ENCODE measurements at regions not wholly inside any gene's neighbourhood (a gene's known extent, or its start where the extent isn't known, plus 50 kb on each side); places are given as distances from the start of the nearest gene placed in this dataset.

DNA sequence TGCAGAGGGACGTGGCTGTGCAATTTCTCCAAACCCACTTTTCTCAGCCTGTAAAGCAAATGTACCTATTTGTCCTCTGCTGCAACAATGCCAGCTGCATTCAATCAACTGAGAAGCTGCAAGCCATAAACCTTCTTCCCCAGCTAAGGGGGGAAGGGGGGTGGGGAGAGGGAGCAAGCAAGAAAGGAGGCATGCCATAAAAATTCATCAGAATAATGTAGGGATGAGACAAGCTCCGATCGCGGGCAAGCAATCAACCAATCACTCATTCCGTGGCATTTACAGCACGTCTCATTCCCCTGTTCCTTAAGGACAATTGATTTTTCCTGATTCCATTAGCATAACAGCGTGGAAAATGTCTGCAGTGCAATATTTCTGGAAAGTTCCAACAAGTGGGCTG lies 144.8 kb downstream of the DMRTA2 start:
- ATAC-seq = no peak
- H3K9me3 Mint-ChIP-seq = peaks cover 3 to 4% of the 10 kb centered on the region in 2 donors
- intact Hi-C loops (cut with micrococcal nuclease) = no loop called here

DNA sequence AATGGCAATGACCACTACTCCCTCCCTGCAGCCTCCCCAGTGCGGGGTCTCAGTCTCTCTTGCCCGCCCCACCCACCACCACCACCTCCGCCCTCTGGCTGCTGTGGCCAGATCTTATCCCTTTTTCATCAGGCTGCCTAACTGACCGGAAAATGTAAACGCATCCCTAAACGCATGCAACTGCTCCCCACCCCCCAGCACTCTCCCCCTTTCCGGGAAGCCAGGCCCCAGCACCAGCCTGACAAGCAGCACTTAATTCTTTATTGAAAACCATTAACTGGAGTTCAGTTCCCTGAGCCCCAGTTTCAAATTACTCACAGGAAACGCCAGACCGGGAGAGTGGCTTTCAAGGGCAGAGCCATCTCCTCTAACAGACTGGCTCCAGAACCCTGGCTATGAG lies 147.7 kb downstream of the DMRTA2 start:
- Mint-ChIP-seq H3K9me3 (peaks cover 2 to 4% of the 10 kb centered on the region in 2 donors), H3K36me3 (no peaks in the 10 kb centered on the region), H3K4me1 (no peaks in the 10 kb centered on the region), H3K27ac (no peak overlapping the region), H3K27me3 (ENCODE audit: low read depth in 2 of 2) (peaks cover 26 to 30% of the 10 kb centered on the region in 2 donors), H3K4me3 (no peak overlapping the region)
- no peaks in the 10 kb centered on the region for H3K9me3 ChIP-seq (ENCODE audit: control insufficient read depth, insufficient read depth, low read length)
- H3K36me3 ChIP-seq (ENCODE audit: control insufficient read depth, insufficient read depth, low read length) = no peaks in the 10 kb centered on the region
- H3K4me3 ChIP-seq (ENCODE audit: low read length) = no peak overlapping the region
- no peak for ATAC-seq
- 36% methylated on average over 9 of the region's 9 CpGs for WGBS (ENCODE audit: insufficient coverage)
- intact Hi-C loops (cut with micrococcal nuclease) = no loop called here
- TF ChIP-seq, protein P1, sequence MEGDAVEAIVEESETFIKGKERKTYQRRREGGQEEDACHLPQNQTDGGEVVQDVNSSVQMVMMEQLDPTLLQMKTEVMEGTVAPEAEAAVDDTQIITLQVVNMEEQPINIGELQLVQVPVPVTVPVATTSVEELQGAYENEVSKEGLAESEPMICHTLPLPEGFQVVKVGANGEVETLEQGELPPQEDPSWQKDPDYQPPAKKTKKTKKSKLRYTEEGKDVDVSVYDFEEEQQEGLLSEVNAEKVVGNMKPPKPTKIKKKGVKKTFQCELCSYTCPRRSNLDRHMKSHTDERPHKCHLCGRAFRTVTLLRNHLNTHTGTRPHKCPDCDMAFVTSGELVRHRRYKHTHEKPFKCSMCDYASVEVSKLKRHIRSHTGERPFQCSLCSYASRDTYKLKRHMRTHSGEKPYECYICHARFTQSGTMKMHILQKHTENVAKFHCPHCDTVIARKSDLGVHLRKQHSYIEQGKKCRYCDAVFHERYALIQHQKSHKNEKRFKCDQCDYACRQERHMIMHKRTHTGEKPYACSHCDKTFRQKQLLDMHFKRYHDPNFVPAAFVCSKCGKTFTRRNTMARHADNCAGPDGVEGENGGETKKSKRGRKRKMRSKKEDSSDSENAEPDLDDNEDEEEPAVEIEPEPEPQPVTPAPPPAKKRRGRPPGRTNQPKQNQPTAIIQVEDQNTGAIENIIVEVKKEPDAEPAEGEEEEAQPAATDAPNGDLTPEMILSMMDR (IDR thresholded peaks at IDR 0.05) = no peak
- H3K27ac ChIP-seq (ENCODE audit: low read length) = no peak overlapping the region
- no peaks in the 10 kb centered on the region for H3K4me1 ChIP-seq (ENCODE audit: control insufficient read depth, insufficient read depth, low read length)
- DNase-seq = no peak
- H3K27me3 ChIP-seq (ENCODE audit: control insufficient read depth, insufficient read depth, low read length) = no peaks in the 10 kb centered on the region

More for the DNA sequence above, 144.8 kb downstream of the DMRTA2 start:
- no peak overlapping the region for H3K27ac Mint-ChIP-seq
- Histone ChIP-seq H3K4me1 (ENCODE audit: control insufficient read depth, insufficient read depth, low read length) (no peaks in the 10 kb centered on the region), H3K27ac (ENCODE audit: low read length) (no peak overlapping the region), H3K36me3 (ENCODE audit: control insufficient read depth, insufficient read depth, low read length) (no peaks in the 10 kb centered on the region), H3K4me3 (ENCODE audit: low read length) (no peak overlapping the region), H3K9me3 (ENCODE audit: control insufficient read depth, insufficient read depth, low read length) (no peaks in the 10 kb centered on the region), H3K27me3 (ENCODE audit: control insufficient read depth, insufficient read depth, low read length) (no peaks in the 10 kb centered on the region)
- 21% methylated on average over 7 of the region's 7 CpGs for WGBS (ENCODE audit: insufficient coverage)
- no peak for DNase-seq
- peaks cover 21% of the 10 kb centered on the region in 2 donors for H3K27me3 Mint-ChIP-seq (ENCODE audit: low read depth in 2 of 2)
- no peaks in the 10 kb centered on the region for H3K4me1 Mint-ChIP-seq
- TF ChIP-seq, protein P1 (IDR thresholded peaks at IDR 0.05) = no peak
- no peak overlapping the region for H3K4me3 Mint-ChIP-seq
- no peaks in the 10 kb centered on the region for H3K36me3 Mint-ChIP-seq

DNA sequence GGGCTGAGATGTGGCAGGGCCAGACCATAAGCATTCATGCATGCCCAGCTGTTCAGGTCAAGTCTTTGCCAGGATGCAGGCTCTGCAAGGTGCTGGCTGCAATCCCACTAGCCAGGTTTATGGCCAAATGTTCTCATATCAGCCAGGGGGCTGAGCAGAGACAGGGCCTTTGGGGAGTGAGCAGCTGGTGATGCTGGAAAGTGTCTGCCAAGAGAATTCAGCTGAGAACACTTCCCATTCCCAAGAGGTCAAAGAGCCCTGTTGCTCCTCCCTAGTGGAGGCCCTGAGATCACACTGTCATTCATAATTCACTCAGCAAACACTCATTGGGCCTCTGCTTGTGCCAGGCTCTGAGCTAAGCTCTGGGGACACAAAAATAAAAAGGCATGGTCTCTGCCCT lies 150.3 kb downstream of the DMRTA2 start:
- Mint-ChIP-seq H3K9me3 (no peaks in the 10 kb centered on the region), H3K4me3 (no peak overlapping the region), H3K27me3 (ENCODE audit: low read depth in 2 of 2) (peaks cover 18 to 29% of the 10 kb centered on the region in 2 donors), H3K27ac (no peak overlapping the region), H3K36me3 (no peaks in the 10 kb centered on the region), H3K4me1 (no peaks in the 10 kb centered on the region)
- ATAC-seq (no peak), DNase-seq (no peak)
- TF ChIP-seq, protein P1 (IDR thresholded peaks at IDR 0.05) = no peak
- Histone ChIP-seq H3K4me3 (ENCODE audit: low read length) (no peak overlapping the region), H3K9me3 (ENCODE audit: control insufficient read depth, insufficient read depth, low read length) (no peaks in the 10 kb centered on the region), H3K4me1 (ENCODE audit: control insufficient read depth, insufficient read depth, low read length) (no peaks in the 10 kb centered on the region), H3K27ac (ENCODE audit: low read length) (no peak overlapping the region), H3K27me3 (ENCODE audit: control insufficient read depth, insufficient read depth, low read length) (no peaks in the 10 kb centered on the region), H3K36me3 (ENCODE audit: control insufficient read depth, insufficient read depth, low read length) (no peaks in the 10 kb centered on the region)
- intact Hi-C loops (cut with micrococcal nuclease) = no loop called here

DNA sequence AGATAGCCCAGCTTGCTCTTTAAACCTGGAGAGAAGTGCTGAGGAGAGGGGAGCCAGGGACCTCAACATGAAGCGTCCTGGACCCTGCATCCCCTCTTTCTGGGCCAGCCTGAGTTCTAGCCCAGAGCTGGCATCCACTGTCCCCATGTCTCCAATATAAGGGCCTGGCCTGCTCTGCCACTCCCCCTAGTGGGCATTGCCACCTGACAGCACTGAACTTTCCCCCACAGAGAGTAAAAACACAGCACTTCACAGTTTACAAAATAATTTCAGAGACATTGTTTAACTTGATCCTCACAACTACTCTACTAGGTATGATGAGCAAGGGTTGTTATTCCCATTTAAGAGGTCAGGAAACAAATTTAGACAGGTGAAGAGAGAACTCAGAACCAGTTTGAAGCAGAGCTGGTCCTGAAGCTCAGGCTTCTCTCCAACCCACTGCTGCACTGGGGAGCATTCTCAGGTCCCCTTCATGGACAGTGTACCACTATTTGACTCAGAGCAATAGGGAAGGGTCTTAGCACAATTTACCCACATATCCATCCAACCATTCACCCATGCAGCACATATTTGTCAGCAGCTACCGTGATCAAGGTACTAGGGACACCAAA lies 151.2 kb downstream of the DMRTA2 start:
- Mint-ChIP-seq H3K9me3 (no peaks in the 10 kb centered on the region), H3K4me3 (no peak overlapping the region), H3K27ac (no peak overlapping the region), H3K4me1 (no peaks in the 10 kb centered on the region), H3K27me3 (ENCODE audit: low read depth in 2 of 2) (peaks cover 18 to 29% of the 10 kb centered on the region in 2 donors), H3K36me3 (no peaks in the 10 kb centered on the region)
- Histone ChIP-seq H3K27ac (ENCODE audit: low read length) (no peak overlapping the region), H3K9me3 (ENCODE audit: control insufficient read depth, insufficient read depth, low read length) (no peaks in the 10 kb centered on the region), H3K4me1 (ENCODE audit: control insufficient read depth, insufficient read depth, low read length) (no peaks in the 10 kb centered on the region), H3K36me3 (ENCODE audit: control insufficient read depth, insufficient read depth, low read length) (no peaks in the 10 kb centered on the region), H3K27me3 (ENCODE audit: control insufficient read depth, insufficient read depth, low read length) (no peaks in the 10 kb centered on the region), H3K4me3 (ENCODE audit: low read length) (no peak overlapping the region)
- ATAC-seq = no peak
- intact Hi-C loops (cut with micrococcal nuclease) = no loop called here
- WGBS (ENCODE audit: insufficient coverage) = 67% methylated on average over 2 of the region's 2 CpGs
- peak in 1 of 2 donors; percentile 12 for DNase-seq
- TF ChIP-seq, protein P1 (IDR thresholded peaks at IDR 0.05) = no peak

Data from natural killer cell (primary cell).